Erythroblast (primary cell): ENCODE measurements at regions not wholly inside any gene's neighbourhood (a gene's known extent, or its start where the extent isn't known, plus 50 kb on each side); places are given as distances from the start of the nearest gene placed in this dataset.
"Not testable (repeated sequence)": the region's sequence is repeated elsewhere in the genome, so short reads cannot be mapped to it uniquely, and the experiment has no call there.

Experiments used
- GATA1 ChIP-seq: IDR thresholded peaks from 2 replicates; pipeline ENCODE4 v1.6.1; 2011; ENCODE audit warnings: low read depth, mild to moderate bottlenecking, control low read depth, low read length, moderate library complexity
- POLR2A ChIP-seq: IDR thresholded peaks from 2 replicates; pipeline ENCODE4 v1.6.1; 2011; ENCODE audit warnings: mild to moderate bottlenecking, low read length

GRCh38 chr16:88191168-88191567 lies 191.6 kb upstream of the ZNF469 start:
- not testable (repeated sequence) for TF ChIP-seq POLR2A, GATA1
